HG03196 (cell line): ENCODE measurements at regions not wholly inside any gene's neighbourhood (a gene's known extent, or its start where the extent isn't known, plus 50 kb on each side); places are given as distances from the start of the nearest gene placed in this dataset.
"Not testable (repeated sequence)": the region's sequence is repeated elsewhere in the genome, so short reads cannot be mapped to it uniquely, and the experiment has no call there.

Experiments
- ATAC-seq: cut with Tn5 transposase; IDR thresholded peaks from one replicate; pipeline ENCODE4 v1.9.1; 2021; ENCODE audit not compliant: unreplicated experiment

DNA sequence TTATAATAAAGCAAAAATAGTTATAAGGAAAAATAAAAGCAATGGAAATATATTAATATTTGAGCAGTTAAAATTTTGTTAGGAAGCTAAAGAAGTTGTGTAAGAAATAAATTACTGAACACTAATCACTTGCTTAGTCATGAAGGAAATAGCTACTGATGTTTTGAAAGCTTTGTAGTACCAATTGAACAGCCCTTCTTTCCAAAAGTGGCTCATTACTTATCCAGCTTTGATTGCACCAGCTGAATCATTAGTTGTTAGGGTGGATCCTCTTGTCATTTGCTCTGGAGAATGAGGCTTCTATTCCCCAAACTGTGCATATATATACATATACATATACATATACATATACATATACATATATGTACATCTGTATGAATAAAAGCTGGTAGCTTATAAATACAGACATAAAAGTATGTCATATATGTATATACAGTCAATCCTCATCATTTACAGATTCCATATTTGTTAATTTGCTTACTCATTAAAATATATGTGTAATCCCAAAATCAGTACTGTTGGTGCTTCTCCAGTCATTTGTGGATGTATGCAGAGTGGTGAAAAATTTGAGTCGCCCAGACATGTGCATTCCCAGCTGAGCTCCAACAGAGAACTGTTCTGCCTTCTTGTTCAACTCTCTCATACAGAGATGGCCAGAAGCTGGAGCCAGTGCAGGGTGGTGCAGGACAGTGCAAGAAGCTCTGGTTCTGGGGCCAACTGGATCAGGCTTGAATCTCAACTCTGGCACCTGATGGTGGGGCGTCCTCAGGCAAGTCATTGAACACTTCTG, 214.1 kb downstream of the RPAP3 start:
- ATAC-seq: no peak

GRCh38 chr12:47488888-47489287, 216.9 kb downstream of the RPAP3 start:
- ATAC-seq: no peak

DNA sequence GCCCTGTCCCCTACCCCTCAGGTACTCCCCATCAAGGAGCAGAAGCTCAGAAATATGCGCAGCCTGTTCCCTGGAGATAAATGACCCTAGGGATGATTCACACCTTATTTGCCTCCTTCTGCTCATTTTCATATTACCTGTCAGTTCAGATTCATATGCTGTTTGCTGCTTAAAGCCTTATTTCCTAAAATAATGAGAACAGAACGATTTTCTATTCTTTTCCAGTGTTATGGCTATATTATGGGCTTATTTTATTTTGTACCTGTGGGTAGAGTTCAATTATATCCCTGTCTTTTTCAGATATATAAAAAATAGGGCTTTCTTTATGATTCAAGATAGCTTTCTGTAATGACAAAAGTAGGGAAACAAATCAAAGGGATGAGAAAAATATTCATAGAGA, 224.8 kb downstream of the RPAP3 start:
- no peak for ATAC-seq

DNA sequence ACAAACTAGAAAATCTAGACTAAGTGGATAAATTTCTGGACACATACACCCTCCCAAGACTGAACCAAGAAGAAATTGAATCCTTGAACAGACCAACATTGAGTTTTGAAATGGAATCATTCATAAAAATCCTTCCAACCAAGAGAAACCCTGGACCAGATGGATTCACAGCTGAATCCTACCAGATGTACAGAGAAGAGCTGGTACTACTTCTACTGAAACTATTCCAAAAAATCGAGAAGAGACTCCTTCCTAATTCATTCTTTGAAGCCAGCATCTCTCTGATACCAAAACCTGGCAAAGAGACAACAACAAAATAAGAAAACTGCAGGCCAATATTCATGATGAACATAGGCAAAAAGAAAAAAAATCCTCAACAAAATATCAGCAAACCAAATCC, 227.4 kb downstream of the RPAP3 start:
- ATAC-seq: no peak

- ATAC-seq: no peak
Observed at GRCh38 chr12:47473091-47473490, 232.7 kb downstream of the RPAP3 start.

GRCh38 chr12:47470349-47470748, 235.5 kb downstream of the RPAP3 start:
- ATAC-seq: not testable (repeated sequence)

DNA sequence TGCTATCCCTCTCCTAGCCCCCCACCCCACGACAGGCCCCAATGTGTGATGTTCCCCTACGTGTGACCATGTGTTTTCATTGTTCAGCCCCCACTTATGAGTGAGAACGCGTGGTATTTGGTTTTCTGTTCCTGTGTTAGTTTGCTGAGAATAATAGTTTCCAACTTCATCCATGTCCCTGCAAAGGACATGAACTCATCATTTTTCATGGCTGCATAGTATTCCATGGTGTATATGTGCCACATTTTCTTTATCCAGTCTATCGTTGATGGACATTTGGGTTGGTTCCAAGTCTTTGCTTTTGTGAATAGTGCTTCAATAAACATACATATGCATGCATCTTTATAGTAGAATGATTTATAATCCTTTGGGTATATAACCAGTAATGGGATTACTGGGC, 241.9 kb downstream of the RPAP3 start:
- not testable (repeated sequence) for ATAC-seq

GRCh38 chr12:47458279-47458678, 247.6 kb downstream of the RPAP3 start:
- no peak for ATAC-seq

GRCh38 chr12:47449797-47450196, 256.0 kb downstream of the RPAP3 start:
- no peak for ATAC-seq

- no peak for ATAC-seq
Observed at GRCh38 chr12:47442310-47442709, 263.5 kb downstream of the RPAP3 start.

- ATAC-seq: no peak
Observed at GRCh38 chr12:47441490-47441889, 264.3 kb downstream of the RPAP3 start.

- no peak for ATAC-seq
Observed at GRCh38 chr12:47438175-47438574, 267.7 kb downstream of the RPAP3 start.

- ATAC-seq: no peak
Observed at GRCh38 chr12:47437570-47437969, 268.3 kb downstream of the RPAP3 start.

DNA sequence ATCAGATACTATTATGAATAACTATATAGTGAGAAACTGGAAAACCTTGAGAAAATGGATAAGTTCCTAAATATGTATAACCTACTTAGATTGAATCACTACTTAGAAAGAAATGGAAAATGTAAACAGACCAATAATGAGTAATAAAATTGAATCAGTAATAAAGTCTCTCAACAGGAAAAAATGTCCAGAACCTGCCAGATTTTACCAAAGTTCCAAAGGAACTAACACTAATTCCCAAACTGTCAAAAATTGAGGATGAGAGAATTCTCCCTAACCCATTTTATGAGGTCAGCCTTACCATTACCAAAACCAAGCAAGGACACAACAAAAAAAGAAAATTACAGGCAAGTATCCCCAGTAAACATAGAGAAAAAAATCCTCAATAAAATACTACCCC, 272.0 kb downstream of the RPAP3 start:
- no peak for ATAC-seq

GRCh38 chr12:47426678-47427309, 279.0 kb downstream of the RPAP3 start:
- ATAC-seq: not testable (repeated sequence)

DNA sequence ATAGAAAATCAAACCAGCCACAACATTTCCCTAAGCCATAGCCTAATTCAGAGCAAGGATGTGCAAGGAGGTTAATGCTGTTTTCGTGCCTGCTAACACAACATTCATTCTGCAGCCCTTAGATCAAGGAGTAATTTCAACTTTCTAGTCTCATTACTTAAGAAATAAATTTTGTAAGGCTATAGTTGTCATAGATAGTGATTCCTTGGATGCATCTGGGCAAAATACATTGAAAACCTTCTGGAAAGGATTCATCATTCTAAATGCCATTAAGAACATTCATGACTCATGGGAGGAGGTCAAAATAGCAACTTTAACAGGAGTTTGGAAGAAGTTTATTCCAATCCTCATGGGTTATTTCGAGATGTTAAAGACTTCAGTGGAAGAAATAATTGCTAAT, 283.2 kb downstream of the RPAP3 start:
- ATAC-seq: no peak

GRCh38 chr12:47419497-47419896, 286.3 kb downstream of the RPAP3 start:
- ATAC-seq: no peak

- ATAC-seq: no peak
Observed at GRCh38 chr12:47417955-47418354, 287.9 kb downstream of the RPAP3 start.

DNA sequence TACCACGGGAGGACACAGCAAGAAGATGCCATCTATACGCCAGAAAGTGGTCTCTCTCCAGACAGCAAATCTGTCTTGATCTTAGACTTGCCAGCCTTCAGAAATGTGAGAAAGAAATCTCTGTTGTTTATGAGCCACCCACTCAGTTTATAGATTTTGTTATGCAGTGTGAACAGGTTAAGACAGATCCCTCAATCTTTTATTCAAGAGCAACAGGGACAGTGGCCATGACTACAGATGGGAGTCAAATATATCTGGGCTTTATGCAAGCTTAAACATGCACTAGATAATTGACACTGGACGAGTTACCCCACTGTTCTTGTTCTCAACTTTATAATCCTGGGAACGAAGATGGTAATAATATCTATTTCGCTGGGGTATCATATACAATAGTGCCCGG, 288.7 kb downstream of the RPAP3 start:
- ATAC-seq: no peak

DNA sequence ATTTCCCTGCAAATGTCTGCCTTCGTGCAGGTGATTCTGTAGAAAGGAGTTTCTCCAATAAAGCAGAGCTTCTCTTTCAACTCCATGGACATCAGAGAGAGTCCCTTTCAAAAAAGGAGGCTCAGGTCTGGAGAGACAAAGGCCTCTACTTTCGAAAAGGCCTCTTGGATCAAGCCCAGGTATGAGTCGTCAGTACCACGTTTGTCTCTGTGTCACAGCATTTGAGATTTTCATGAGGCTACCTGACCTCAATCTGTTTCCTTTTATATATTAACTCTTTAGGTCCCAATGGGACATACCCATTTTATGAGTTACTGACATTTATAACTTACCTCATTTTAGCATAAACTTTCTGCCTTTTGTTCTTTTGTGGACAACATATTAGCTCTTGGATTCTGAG, 290.8 kb downstream of the RPAP3 start:
- ATAC-seq: no peak

GRCh38 chr12:47414511-47414910, 291.3 kb downstream of the RPAP3 start:
- ATAC-seq: no peak

- ATAC-seq: no peak
Observed at GRCh38 chr12:47413806-47414205, 292.0 kb downstream of the RPAP3 start.
